GM21515 (cell line): ENCODE measurements at regions not wholly inside any gene's neighbourhood (a gene's known extent, or its start where the extent isn't known, plus 50 kb on each side); places are given as distances from the start of the nearest gene placed in this dataset.

ENCODE experiments used
- ATAC-seq: cut with Tn5 transposase; IDR thresholded peaks from one replicate; pipeline ENCODE4 v1.9.1; 2021; ENCODE audit not compliant: unreplicated experiment

- ATAC-seq = no peak
These were observed 124.7 kb upstream of the THBS1 start for GRCh38 chr15:39456159-39456558.

DNA sequence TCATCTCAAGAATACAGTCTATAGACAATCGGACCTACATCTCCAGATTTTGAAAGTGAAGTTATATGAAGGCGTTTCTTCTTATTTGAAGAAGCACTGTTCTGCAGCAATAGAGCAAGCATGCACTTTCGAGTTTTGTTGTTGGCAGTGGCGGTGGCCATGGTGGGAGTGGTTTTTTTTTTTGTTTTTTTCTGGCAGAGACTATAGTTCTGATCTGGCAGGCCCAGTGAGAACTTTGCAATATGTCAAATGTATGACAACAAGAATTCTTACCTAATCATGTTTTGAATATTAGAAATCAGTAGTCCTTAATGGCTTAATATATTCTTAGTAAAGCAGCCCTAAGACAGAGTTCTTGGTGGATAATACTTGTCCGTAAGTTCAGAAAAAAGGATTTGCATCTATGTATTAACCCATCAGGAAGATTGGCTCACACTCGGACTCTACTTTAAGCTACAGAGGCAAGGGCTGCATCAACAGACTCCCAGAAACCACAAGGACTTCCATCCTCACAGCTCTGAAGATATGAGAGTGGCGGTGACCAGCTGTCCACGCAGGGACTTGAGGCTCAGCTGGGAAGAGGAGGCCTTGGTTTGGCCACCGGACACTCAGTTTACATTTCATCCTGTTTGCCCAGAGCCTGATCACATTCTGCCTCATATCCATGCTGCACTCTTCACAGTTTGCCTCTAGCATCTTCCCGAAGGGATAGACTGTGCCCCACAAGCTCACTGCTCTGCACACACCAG lies 124.1 kb upstream of the THBS1 start:
- no peak for ATAC-seq

GRCh38 chr15:39458131-39458530 lies 122.7 kb upstream of the THBS1 start:
- no peak for ATAC-seq

- no peak for ATAC-seq
These were observed 121.3 kb upstream of the THBS1 start for GRCh38 chr15:39459548-39459947.

DNA sequence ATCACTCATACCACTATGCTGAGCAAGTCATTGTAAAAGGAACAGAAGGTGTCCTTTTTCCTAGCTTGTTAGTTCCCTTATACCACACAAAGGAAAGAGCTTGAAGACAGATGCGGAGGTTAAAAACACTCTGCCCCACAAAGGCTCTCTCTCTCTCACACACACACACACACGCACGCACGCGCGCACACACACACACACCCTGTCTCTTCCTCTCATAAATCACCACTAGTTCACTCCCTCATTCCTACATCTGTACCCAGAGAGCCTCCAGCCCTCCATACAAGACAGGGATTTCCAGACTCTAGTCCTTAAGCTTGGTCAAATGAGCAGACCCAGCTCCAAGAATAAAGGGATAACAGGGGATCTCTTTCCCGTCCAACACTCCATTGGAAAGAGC lies 120.1 kb upstream of the THBS1 start:
- ATAC-seq = no peak

DNA sequence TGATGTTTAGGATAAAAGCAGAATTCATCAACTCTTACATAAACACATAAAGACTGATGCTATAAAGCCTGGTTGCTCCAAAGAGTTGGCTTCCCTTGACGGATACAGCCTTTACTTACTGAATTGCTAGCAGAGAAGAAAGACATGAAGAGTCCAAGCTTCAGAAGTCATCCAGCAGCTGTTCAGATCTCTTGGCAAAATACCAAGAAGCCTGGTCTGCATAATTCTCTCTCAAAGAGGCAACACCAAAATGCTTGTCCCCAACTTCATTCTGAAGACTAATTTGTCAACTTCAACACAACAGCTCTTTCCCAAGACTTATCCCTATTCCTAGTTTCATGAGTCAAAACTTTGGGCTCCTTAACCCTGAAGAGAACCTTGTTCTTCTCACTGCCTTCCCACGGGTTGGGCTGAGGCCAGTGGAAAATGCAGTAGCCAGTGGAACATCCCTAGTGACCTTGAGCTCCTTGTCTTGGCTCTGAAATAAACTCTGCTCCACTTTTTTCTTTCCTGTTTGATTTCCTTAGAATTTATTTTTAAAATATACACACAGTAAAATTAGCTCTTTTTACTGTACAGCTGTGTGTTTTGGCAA lies 119.2 kb upstream of the THBS1 start:
- ATAC-seq = no peak

DNA sequence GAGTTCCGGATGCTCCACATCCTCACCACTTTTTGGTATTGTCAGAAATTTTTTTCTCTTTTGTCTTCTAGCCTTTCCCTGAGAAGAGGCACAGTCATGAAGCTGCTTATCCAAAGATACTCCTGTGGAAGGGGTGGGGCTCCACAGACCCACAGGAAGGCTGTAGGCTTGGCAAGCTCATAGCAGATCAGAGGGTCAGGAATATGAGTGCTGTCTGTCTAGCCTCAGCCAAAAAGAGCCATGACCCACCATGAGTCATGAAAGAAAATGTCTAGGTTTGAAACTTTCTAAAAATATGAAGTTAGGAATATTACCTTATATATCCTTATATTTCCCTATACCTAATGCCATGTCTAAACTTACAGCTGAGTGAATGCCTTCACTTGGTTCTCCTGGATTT lies 118.2 kb upstream of the THBS1 start:
- no peak for ATAC-seq

- ATAC-seq = no peak
These were observed 114.8 kb upstream of the THBS1 start for GRCh38 chr15:39465843-39466749.

- no peak for ATAC-seq
These were observed 114.2 kb upstream of the THBS1 start for GRCh38 chr15:39466750-39467105.

DNA sequence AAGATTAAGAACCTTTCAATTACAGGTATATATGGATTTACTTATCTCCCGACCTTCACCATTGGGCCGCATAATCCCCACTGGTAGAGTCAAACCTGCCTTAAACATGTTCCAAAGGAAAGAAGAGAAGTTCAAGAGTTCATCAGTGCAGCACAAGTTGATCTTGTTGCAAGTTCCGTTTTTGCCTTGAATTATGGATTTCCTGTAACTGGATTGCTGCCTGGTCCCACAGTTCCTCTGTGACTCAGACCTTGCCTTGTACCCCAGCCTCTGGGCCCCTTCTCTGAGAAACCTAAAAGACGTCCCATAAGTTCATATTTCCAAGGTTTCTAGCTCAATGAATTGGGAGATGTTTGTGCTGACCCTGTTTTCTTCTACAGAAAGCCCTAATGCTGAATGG lies 112.5 kb upstream of the THBS1 start:
- ATAC-seq = no peak

DNA sequence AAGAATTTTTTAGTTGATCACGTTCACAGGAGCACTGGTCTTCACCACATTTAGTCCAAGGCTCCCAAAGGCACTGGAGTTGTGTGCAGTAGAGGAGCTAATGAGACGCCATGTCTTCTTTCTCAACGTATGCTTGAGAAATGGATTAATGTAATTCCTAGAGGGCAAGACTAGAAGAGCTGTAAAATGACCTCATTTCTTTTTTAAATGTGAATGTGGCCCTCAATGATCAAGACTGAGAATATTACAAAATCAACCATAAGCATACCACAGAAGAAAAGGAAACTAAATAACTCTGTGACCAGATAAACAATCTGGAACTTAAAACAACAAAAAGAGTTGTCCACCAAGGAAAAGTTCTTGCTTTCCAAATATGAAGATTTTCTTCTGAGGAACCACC lies 112.1 kb upstream of the THBS1 start:
- no peak for ATAC-seq

DNA sequence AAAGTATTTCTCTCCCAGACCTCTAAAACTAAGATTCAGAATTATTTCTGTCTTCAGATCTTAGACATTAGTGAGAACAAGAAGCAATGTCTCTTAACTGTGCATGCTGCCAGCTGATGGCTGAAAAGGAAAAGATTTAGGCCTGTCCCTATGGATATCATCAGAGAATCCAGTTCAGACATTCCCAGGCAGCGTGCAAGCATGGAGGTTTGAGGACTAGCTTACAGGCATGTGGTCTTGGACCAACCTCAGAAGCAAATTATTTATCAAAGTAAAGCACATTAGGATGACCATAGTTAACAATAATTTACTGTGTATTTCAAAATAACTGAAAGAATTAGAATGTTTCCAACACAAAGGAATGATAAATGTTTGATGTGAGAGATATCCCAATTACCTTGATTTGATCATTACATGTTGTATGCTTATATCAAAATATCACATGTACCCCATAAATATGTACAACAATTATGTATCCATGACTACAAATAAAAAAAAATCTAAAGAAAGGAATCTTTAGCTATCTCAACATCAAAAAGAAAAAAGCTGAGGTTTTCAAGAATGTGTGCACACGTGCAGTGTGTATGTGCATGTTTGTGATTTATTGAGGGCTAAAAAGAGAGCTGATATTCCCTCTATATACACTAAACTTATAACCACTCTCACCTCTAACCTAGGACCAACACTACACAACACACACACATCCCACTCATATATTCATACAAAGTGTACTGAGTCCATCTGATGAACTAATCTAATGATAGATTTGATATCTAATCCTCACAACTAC lies 108.9 kb upstream of the THBS1 start:
- ATAC-seq = no peak

DNA sequence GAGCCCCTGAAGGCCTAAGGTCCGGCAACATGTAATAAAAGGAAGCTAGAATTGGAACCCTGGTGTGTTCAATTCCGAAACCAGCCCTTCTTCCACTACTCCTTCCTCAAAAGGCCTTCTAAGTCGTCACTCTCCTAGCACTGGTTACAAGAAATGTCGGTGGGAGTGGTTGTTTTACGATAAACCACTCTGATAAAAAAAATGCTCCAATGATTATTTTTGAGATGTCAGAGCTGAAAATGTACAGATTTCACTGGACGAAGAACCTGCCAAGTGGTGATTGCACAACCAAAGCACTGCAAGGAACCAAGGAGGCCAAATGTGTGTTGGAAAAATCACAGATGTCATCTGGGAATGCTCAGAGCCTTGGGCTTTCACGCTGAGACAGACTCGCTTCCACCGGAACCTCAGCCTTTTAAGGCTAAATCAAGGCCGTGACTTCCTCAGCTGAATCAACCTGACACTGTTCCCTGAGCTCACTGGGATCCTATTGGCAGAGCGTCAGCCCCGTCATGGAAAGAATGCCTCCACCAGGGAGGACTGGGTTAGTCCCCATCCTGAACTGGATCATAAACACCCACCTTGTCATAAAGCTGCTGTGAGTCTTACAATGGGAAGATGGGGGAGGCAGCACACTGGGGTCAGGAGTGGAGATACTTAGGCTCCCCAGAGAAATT lies 108.1 kb upstream of the THBS1 start:
- ATAC-seq = no peak

GRCh38 chr15:39473298-39473947 lies 107.5 kb upstream of the THBS1 start:
- no peak for ATAC-seq

- no peak for ATAC-seq
These were observed 106.2 kb upstream of the THBS1 start for GRCh38 chr15:39474657-39475056.

DNA sequence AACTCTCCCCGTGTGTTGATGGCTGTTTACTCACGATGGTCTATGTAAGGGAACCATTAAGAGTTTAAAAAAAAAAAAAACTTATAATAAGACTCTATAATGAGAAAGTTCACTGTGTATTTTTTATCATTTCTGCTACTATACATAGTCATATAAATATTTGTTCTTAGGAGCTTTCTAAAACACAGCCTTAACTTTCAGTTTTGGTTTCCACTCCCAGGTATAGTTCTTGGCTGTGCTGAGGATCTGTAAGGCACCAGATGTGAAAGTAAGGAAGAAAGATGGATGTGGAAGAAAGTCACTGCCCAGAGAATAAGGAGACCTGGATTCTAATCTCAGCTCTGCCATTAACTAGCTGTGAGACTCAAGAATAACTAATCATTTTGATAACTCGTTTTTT lies 101.9 kb upstream of the THBS1 start:
- ATAC-seq = no peak

- ATAC-seq = no peak
These were observed 101.0 kb upstream of the THBS1 start for GRCh38 chr15:39479911-39480310.

GRCh38 chr15:39482459-39482858 lies 98.4 kb upstream of the THBS1 start:
- ATAC-seq = no peak

DNA sequence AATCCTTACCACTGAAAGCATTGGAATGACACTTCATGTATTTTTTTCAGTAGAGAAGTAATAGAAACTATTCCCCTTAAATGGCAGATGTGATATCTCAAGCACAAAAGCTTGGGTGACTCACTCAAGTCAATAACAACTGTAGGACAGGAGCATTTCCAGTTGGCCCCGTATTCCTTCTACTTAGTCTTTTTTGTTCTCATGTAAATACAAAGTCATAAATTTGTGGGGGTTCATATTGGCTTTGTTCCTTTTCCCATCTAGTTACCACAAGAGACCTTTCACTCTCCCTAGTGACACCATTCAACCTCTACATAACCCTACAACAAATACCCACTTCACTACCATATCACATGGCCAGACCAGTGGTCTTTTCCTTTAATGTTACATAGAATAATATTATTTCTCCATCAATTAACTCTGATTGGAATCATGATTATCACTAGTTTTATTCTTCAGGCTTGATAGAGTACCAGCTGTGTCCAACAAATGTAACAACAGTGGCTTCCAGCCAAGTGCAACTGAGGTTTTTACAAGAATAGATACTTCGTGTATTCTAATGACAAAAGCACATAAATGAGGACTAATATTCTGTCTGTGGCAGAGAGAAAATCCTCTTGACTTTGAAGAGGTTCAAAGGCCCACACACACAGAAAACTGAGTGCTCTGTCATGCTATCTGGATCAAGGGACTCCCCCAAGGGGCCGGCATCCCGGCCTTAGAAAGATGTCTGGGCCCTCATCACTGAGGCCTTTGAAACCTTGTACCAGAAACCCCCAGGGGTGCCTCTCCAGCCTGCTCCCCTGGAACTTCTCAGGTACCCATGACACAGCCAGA lies 94.0 kb upstream of the THBS1 start:
- ATAC-seq = no peak

GRCh38 chr15:39487458-39487735 lies 93.5 kb upstream of the THBS1 start:
- ATAC-seq = no peak
